A549 (cell line): ENCODE measurements at regions not wholly inside any gene's neighbourhood (a gene's known extent, or its start where the extent isn't known, plus 50 kb on each side); places are given as distances from the start of the nearest gene placed in this dataset.

Source experiments
- ATAC-seq, 2 experiments: fragments of 200-7000 bp in 1 of 2; fragments of >200 bp in 1 of 2; cut with Nextera tagmentation in 1 of 2; cut with Tn5 transposase in 1 of 2; 3 replicates each; pipeline versions ENCODE4 v1.8.0 to v1.9.1; 2018 to 2020; ENCODE audit warnings: mild to moderate bottlenecking in 1 of 2, moderate library complexity in 1 of 2
- CTCF ChIA-PET: fragments of 300-600 bp; sonication (Branson Sonifier 250); formaldehyde crosslinking; extraction: SDS; loops from one replicate; lab custom pipeline; 2021; ENCODE audit warnings: antibody characterized with exemption, inconsistent platforms; lab: Yijun Ruan, JAX
- POLR2A ChIA-PET: fragments of 350-600 bp; formaldehyde crosslinking; extraction: SDS; loops from one replicate; lab custom pipeline; 2021; ENCODE audit warnings: antibody characterized with exemption, inconsistent platforms; lab: Yijun Ruan, JAX
- DNase-seq, 2 experiments: peaks; one replicate each; pipeline versions ENCODE4 v3.0.0 to v3.0.0-alpha.2; 2011 to 2016; ENCODE audit warnings: low read depth in 1 of 2, low spot score in 1 of 2
- FAIRE-seq: peaks from 2 replicates; lab custom pipeline; 2011; peaks lifted over from hg19 to GRCh38; lab: Jason Lieb, UNC
- H3K27ac ChIP-seq, 2 experiments: fragments of >200 bp; sonication (Bioruptor Twin); formaldehyde crosslinking; 3 replicates each; pipeline ENCODE4 v1.5.1; 2016 to 2017
- H3K4me1 ChIP-seq: fragments of >200 bp; sonication (Bioruptor Twin); formaldehyde crosslinking; 3 replicates; pipeline ENCODE4 v1.6.1; 2016
- H3K4me2 ChIP-seq: fragments of >200 bp; sonication (Bioruptor Twin); formaldehyde crosslinking; 3 replicates; pipeline ENCODE4 v1.6.1; 2016
- H3K4me3 ChIP-seq: fragments of >200 bp; sonication (Bioruptor Twin); formaldehyde crosslinking; 3 replicates; pipeline ENCODE4 v1.5.1; 2016
- H3K9me3 ChIP-seq: fragments of >200 bp; sonication (Bioruptor Twin); formaldehyde crosslinking; 3 replicates; pipeline ENCODE4 v1.6.1; 2016
- BCL3 ChIP-seq: fragments of >200 bp; sonication (Bioruptor Twin); formaldehyde crosslinking; IDR thresholded peaks from 3 replicates; pipeline ENCODE4 v1.6.1; 2016
- BHLHE40 ChIP-seq: IDR thresholded peaks from 2 replicates; pipeline ENCODE4 v1.6.1; 2012; ENCODE audit warnings: low read depth, low read length, inconsistent platforms
- CBX2 ChIP-seq: fragments of 200-600 bp; sonication (generic); IDR thresholded peaks from 2 replicates; pipeline ENCODE4 v1.6.1; 2016; ENCODE audit warnings: low read depth, mild to moderate bottlenecking, borderline replicate concordance
- CBX8 ChIP-seq: fragments of 200-600 bp; sonication (generic); IDR thresholded peaks from 2 replicates; pipeline ENCODE4 v1.6.1; 2016
- CHD2 ChIP-seq: fragments of 150-350 bp; IDR thresholded peaks from 2 replicates; pipeline ENCODE4 v1.6.1; 2014; ENCODE audit warnings: low read length; ENCODE audit not compliant: partially characterized antibody
- ESRRA ChIP-seq: fragments of 150-350 bp; IDR thresholded peaks from 2 replicates; pipeline ENCODE4 v1.6.1; 2014; ENCODE audit warnings: mild to moderate bottlenecking, low read length, borderline replicate concordance
- FOXS1 ChIP-seq: fragments of 250-450 bp; sonication (Bioruptor Pico); IDR thresholded peaks from 2 replicates; pipeline ENCODE4 v1.5.0; 2020; ENCODE audit warnings: mild to moderate bottlenecking, moderate library complexity
- HDAC2 ChIP-seq: fragments of 200-600 bp; sonication (generic); IDR thresholded peaks from 2 replicates; pipeline ENCODE4 v1.6.1; 2016
- HES2 ChIP-seq: fragments of >200 bp; sonication (Bioruptor Twin); formaldehyde crosslinking; IDR thresholded peaks from 2 replicates; pipeline ENCODE4 v1.6.1; 2016
- HMGXB4 ChIP-seq: fragments of 250-450 bp; sonication (Bioruptor Pico); IDR thresholded peaks from 2 replicates; pipeline ENCODE4 v1.5.0; 2021; ENCODE audit warnings: mild to moderate bottlenecking, moderate library complexity, borderline replicate concordance
- MAX ChIP-seq: IDR thresholded peaks from 2 replicates; pipeline ENCODE4 v1.6.1; 2012
- MAZ ChIP-seq: fragments of 150-350 bp; IDR thresholded peaks from 2 replicates; pipeline ENCODE4 v1.6.1; 2014; ENCODE audit warnings: antibody characterized with exemption, low read depth, low read length, borderline replicate concordance
- NPAS2 ChIP-seq: fragments of 250-450 bp; sonication (Bioruptor Pico); IDR thresholded peaks from 2 replicates; pipeline ENCODE4 v1.8.0; 2022; ENCODE audit warnings: mild to moderate bottlenecking, moderate library complexity, borderline replicate concordance
- NR3C1 ChIP-seq: fragments of >200 bp; sonication (Bioruptor Twin); formaldehyde crosslinking; IDR thresholded peaks from 3 replicates; pipeline ENCODE4 v1.6.1; 2017
- POLR2A ChIP-seq: IDR thresholded peaks from 2 replicates; pipeline ENCODE4 v1.6.1; 2012; ENCODE audit warnings: mild to moderate bottlenecking, low read length
- RAD21 ChIP-seq, 2 experiments: fragments of >200 bp in 1 of 2; sonication (Bioruptor Twin) in 1 of 2; formaldehyde crosslinking in 1 of 2; IDR thresholded peaks in 1 of 2; conservative IDR thresholded peaks in 1 of 2; 2 replicates in 1 of 2; 3 replicates in 1 of 2; pipeline ENCODE4 v1.6.1; 2012 to 2018; ENCODE audit warnings: inconsistent platforms in 1 of 2
- REST ChIP-seq: fragments of 200-600 bp; sonication (generic); IDR thresholded peaks from 2 replicates; pipeline ENCODE4 v1.6.1; 2016; ENCODE audit warnings: antibody characterized with exemption, mild to moderate bottlenecking, moderate library complexity
- SMC3 ChIP-seq: fragments of >200 bp; sonication (Bioruptor Twin); formaldehyde crosslinking; IDR thresholded peaks from 3 replicates; pipeline ENCODE4 v1.6.1; 2018; ENCODE audit warnings: inconsistent platforms
- SREBF2 ChIP-seq: fragments of 450-650 bp; IDR thresholded peaks from 2 replicates; pipeline ENCODE4 v1.6.1; 2014; ENCODE audit warnings: mild to moderate bottlenecking, moderate library complexity
- TFCP2L1 ChIP-seq: fragments of 250-450 bp; sonication (Bioruptor Pico); IDR thresholded peaks from 2 replicates; pipeline ENCODE4 v1.5.0; 2021; ENCODE audit warnings: mild to moderate bottlenecking
- ZC3H11A ChIP-seq: fragments of 450-650 bp; IDR thresholded peaks from 2 replicates; pipeline ENCODE4 v1.6.1; 2014; ENCODE audit warnings: antibody characterized with exemption, mild to moderate bottlenecking
- ZFP36 ChIP-seq: fragments of 450-650 bp; IDR thresholded peaks from 2 replicates; pipeline ENCODE4 v1.6.1; 2014; ENCODE audit warnings: borderline replicate concordance; ENCODE audit not compliant: partially characterized antibody
- WGBS: methylation state at CpG from one replicate; pipeline ENCODE4 v1.1.6; 2017; ENCODE audit errors: missing lambda C conversion rate; 5-methylcytosine and 5-hydroxymethylcytosine counted together

GRCh38 chr1:172811694-172812093 is 152.8 kb downstream of the FASLG start (continued):
- TF ChIP-seq NPAS2 (CRISPR knock-in tag) (no peak), HES2 (no peak), SREBF2 (no peak), HMGXB4 (CRISPR knock-in tag) (no peak), REST (no peak), CBX8 (no peak), MAX (no peak)
- TF ChIP-seq, all 56 proteins: peak for 0

- TF ChIP-seq MAZ (no peak), HDAC2 (no peak), BCL3 (no peak), NR3C1 (no peak), CHD2 (no peak), ZFP36 (no peak), TFCP2L1 (CRISPR knock-in tag) (no peak), FOXS1 (CRISPR knock-in tag) (no peak), SMC3 (no peak), RAD21 (conservative IDR thresholded peaks at IDR 0.05 in 1 of 2, IDR thresholded peaks at IDR 0.05 in 1 of 2) (no peak)
- Histone ChIP-seq H3K4me1 (no peaks in the 10 kb centered on the region), H3K27ac (no peak overlapping the region), H3K4me3 (no peak overlapping the region), H3K9me3 (peaks cover 15% of the 10 kb centered on the region), H3K4me2 (no peak overlapping the region)
- ChIA-PET CTCF (no interaction called here), POLR2A (no interaction called here)
- no peak for DNase-seq
- ATAC-seq = no peak
- no peak for FAIRE-seq
Observed at GRCh38 chr1:172812118-172812517, 153.2 kb downstream of the FASLG start.

- TF ChIP-seq BHLHE40 (no peak), CBX2 (no peak), CHD2 (no peak), ZFP36 (no peak), POLR2A (no peak), HMGXB4 (CRISPR knock-in tag) (no peak), TFCP2L1 (CRISPR knock-in tag) (no peak), ZC3H11A (no peak), ESRRA (no peak)
- 0% methylated on average over 2 of the region's 2 CpGs for WGBS
- POLR2A ChIA-PET = no interaction called here
- no peak for FAIRE-seq
- CTCF ChIA-PET = interaction anchor here (1.6 kb wide), 1 partner anchor 9 kb away, joined by 3 read pairs; no protein-coding TSS in a partner anchor
- ATAC-seq = no peak
- no peak overlapping the region for H3K4me2 ChIP-seq
- no peak overlapping the region for H3K4me3 ChIP-seq
- no peak for DNase-seq
- H3K27ac ChIP-seq = no peak overlapping the region
- no peaks in the 10 kb centered on the region for H3K4me1 ChIP-seq
- H3K9me3 ChIP-seq = peaks cover 15% of the 10 kb centered on the region
Observed at GRCh38 chr1:172813330-172813729, 154.4 kb downstream of the FASLG start.
